ENCODE measurements at regions not wholly inside any gene's neighbourhood (a gene's known extent, or its start where the extent isn't known, plus 50 kb on each side); places are given as distances from the start of the nearest gene placed in this dataset.

DNA sequence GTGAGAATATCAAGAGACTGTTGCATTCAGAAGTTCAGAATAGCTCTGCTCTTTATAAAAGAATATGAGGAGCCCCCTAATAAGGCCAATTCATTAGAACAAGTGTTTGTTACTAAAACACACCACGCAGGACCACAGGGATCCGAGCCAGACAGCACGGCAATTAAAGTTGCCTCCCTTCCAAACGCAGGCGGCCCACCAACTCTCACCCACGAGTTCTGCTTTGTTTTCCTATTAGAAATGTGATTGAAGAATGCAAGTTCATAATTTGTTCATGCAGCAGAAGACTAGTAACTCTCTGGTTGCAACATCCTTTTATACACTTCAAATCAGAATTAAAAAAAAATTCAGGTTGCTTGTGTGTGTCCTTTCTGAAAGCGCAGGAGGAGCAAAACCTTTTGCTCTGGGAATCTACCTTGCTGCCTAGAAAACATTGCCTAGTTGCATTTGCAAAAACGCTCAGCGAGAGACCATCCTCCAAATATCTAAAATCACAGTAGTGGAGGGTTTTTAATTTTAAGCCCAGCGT, 1044.1 kb upstream of the NR2F2 start:
- TF ChIP-seq, protein P1, sequence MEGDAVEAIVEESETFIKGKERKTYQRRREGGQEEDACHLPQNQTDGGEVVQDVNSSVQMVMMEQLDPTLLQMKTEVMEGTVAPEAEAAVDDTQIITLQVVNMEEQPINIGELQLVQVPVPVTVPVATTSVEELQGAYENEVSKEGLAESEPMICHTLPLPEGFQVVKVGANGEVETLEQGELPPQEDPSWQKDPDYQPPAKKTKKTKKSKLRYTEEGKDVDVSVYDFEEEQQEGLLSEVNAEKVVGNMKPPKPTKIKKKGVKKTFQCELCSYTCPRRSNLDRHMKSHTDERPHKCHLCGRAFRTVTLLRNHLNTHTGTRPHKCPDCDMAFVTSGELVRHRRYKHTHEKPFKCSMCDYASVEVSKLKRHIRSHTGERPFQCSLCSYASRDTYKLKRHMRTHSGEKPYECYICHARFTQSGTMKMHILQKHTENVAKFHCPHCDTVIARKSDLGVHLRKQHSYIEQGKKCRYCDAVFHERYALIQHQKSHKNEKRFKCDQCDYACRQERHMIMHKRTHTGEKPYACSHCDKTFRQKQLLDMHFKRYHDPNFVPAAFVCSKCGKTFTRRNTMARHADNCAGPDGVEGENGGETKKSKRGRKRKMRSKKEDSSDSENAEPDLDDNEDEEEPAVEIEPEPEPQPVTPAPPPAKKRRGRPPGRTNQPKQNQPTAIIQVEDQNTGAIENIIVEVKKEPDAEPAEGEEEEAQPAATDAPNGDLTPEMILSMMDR (IDR thresholded peaks at IDR 0.05): no peak
- TF ChIP-seq CREM (CRISPR knock-in tag; IDR thresholded peaks at IDR 0.05) (no peak), CBFB (CRISPR knock-in tag; IDR thresholded peaks at IDR 0.05; ENCODE audit: low read depth) (no peak), TP53 (CRISPR knock-in tag; IDR thresholded peaks at IDR 0.05) (no peak), ZNF121 (CRISPR knock-in tag; IDR thresholded peaks at IDR 0.05) (no peak), ZNF138 (CRISPR knock-in tag; conservative IDR thresholded peaks at IDR 0.05) (no peak), NR1H2 (CRISPR knock-in tag; IDR thresholded peaks at IDR 0.05) (no peak), ETV6 (CRISPR knock-in tag; IDR thresholded peaks at IDR 0.05) (no peak), FOXK1 (CRISPR knock-in tag; IDR thresholded peaks at IDR 0.05) (no peak)
- TF ChIP-seq, protein P2, sequence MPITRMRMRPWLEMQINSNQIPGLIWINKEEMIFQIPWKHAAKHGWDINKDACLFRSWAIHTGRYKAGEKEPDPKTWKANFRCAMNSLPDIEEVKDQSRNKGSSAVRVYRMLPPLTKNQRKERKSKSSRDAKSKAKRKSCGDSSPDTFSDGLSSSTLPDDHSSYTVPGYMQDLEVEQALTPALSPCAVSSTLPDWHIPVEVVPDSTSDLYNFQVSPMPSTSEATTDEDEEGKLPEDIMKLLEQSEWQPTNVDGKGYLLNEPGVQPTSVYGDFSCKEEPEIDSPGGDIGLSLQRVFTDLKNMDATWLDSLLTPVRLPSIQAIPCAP (CRISPR knock-in tag; IDR thresholded peaks at IDR 0.05): no peak
- TF ChIP-seq, protein P3, sequence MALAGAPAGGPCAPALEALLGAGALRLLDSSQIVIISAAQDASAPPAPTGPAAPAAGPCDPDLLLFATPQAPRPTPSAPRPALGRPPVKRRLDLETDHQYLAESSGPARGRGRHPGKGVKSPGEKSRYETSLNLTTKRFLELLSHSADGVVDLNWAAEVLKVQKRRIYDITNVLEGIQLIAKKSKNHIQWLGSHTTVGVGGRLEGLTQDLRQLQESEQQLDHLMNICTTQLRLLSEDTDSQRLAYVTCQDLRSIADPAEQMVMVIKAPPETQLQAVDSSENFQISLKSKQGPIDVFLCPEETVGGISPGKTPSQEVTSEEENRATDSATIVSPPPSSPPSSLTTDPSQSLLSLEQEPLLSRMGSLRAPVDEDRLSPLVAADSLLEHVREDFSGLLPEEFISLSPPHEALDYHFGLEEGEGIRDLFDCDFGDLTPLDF (CRISPR knock-in tag; IDR thresholded peaks at IDR 0.05): no peak
- TF ChIP-seq, protein P4, sequence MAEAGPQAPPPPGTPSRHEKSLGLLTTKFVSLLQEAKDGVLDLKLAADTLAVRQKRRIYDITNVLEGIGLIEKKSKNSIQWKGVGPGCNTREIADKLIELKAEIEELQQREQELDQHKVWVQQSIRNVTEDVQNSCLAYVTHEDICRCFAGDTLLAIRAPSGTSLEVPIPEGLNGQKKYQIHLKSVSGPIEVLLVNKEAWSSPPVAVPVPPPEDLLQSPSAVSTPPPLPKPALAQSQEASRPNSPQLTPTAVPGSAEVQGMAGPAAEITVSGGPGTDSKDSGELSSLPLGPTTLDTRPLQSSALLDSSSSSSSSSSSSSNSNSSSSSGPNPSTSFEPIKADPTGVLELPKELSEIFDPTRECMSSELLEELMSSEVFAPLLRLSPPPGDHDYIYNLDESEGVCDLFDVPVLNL (CRISPR knock-in tag; IDR thresholded peaks at IDR 0.05; ENCODE audit: borderline replicate concordance, low read depth): no peak
- TF ChIP-seq, protein P5, sequence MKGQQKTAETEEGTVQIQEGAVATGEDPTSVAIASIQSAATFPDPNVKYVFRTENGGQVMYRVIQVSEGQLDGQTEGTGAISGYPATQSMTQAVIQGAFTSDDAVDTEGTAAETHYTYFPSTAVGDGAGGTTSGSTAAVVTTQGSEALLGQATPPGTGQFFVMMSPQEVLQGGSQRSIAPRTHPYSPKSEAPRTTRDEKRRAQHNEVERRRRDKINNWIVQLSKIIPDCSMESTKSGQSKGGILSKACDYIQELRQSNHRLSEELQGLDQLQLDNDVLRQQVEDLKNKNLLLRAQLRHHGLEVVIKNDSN (CRISPR knock-in tag; IDR thresholded peaks at IDR 0.05): no peak
